ENCODE measurements at regions not wholly inside any gene's neighbourhood (a gene's known extent, or its start where the extent isn't known, plus 50 kb on each side); places are given as distances from the start of the nearest gene placed in this dataset.

- TF ChIP-seq REST (IDR thresholded peaks at IDR 0.05; ENCODE audit: insufficient read depth in 1 of 2, low read depth in 2 of 2, low read length in 1 of 2): no peak
- TF ChIP-seq POLR2AphosphoS5 (IDR thresholded peaks at IDR 0.05; ENCODE audit: low read depth, low read length): no peak
- no peak for TF ChIP-seq CTCF (IDR thresholded peaks at IDR 0.05)
Observed at GRCh38 chr18:75140296-75140695, 68.6 kb downstream of the PTGR3 start.

Data from Panc1 (cell line).